ENCODE measurements at regions not wholly inside any gene's neighbourhood (a gene's known extent, or its start where the extent isn't known, plus 50 kb on each side); places are given as distances from the start of the nearest gene placed in this dataset.
"Not testable (repeated sequence)": the region's sequence is repeated elsewhere in the genome, so short reads cannot be mapped to it uniquely, and the experiment has no call there.

GRCh38 chr10:55801353-55801661, 559.8 kb downstream of the ZWINT start:
- intact Hi-C loops (cut with DNase I): no loop called here
- no peak for DNase-seq
- no peak for ATAC-seq (ENCODE audit: poor library complexity)

DNA sequence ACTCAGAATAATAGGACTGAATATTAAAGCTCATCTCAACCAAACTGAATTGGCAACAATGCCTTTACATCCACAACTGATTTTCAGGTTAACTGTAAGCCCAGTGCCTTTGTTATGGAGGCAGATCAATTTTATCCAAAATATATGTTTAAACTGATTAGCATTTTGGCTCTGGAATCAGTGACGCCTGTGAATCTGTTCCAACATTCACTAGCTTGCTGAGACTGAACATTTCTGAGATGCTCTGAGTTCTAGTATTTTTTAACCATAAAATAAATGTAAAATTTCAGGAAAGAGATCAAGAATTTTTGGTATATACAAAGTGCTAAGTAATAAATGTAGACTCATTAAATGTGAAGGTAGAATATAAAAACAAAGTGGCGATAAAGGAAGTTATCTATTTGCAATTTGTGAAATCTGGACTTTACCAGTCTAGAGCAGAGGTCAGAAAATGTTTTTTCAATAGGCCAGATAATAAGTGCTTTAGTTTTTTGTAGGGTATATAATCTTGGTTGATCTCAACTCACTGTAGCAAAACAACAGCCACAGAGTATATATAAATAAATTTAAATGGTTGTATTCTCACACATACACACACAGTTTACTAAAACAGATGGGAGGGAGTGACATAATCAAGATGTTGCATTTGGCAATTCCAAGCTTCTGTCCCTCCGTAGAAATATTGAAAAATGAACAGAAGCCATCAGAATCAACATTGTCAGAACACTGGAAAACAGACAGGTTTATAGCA, 560.3 kb downstream of the ZWINT start:
- ATAC-seq (ENCODE audit: poor library complexity) (no peak), DNase-seq (no peak)
- intact Hi-C loops (cut with DNase I): no loop called here

DNA sequence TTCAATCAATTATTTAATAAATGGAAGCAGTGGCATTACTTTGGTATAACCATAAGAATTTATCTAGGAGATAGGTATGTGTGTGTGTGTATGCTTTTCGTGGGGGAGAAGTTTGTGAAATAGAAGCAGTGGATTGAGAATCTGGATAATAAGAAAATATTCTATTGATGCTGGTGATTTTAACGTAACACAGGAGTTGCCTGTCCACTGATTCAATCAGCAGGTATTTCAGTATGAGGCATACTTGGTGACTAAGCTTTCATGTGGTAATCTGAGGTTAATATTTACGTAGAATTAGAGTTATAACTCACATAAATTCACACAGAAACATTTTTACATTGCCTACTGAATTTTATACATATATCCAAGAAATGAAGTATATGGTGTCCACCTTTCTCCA, 568.0 kb downstream of the ZWINT start:
- no peak for ATAC-seq (ENCODE audit: poor library complexity)
- DNase-seq: no peak
- intact Hi-C loops (cut with DNase I): no loop called here

- ATAC-seq (ENCODE audit: poor library complexity); DNase-seq; intact Hi-C loops (cut with DNase I): not testable (repeated sequence)
Observed at GRCh38 chr10:55790276-55790675, 570.8 kb downstream of the ZWINT start.

GRCh38 chr10:55786461-55787050, 574.5 kb downstream of the ZWINT start:
- DNase-seq (no peak), ATAC-seq (ENCODE audit: poor library complexity) (no peak)
- intact Hi-C loops (cut with DNase I): no loop called here

GRCh38 chr10:55782181-55782580, 578.9 kb downstream of the ZWINT start:
- ATAC-seq (ENCODE audit: poor library complexity): no peak
- no peak for DNase-seq
- intact Hi-C loops (cut with DNase I): no loop called here

GRCh38 chr10:55766212-55766611, 594.8 kb downstream of the ZWINT start:
- intact Hi-C loops (cut with DNase I): no loop called here
- DNase-seq (no peak), ATAC-seq (ENCODE audit: poor library complexity) (no peak)

GRCh38 chr10:55750458-55750857, 610.6 kb downstream of the ZWINT start:
- DNase-seq: no peak
- intact Hi-C loops (cut with DNase I): no loop called here
- ATAC-seq (ENCODE audit: poor library complexity): no peak

DNA sequence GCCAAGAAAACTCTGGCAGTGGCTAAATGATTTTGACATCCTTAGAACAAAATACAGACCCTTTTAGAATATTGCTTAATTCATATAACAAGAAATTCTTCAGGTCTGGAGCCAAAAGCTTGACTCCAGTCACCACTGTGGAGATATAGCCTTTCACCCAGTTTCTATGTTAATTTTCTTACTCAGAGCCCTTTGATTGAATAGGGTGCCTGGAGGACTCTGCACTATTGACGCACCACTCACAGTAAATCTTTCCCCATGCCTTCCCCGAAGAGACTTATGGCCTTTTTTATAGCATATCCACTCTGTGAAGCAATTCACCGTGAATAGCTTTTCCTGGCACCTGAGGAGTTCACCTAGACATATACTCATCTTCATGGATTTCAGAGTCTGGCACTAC, 613.8 kb downstream of the ZWINT start:
- intact Hi-C loops (cut with DNase I): no loop called here
- DNase-seq (no peak), ATAC-seq (ENCODE audit: poor library complexity) (no peak)

- ATAC-seq (ENCODE audit: poor library complexity) (no peak), DNase-seq (no peak)
- intact Hi-C loops (cut with DNase I): no loop called here
Observed at GRCh38 chr10:55746002-55746401, 615.1 kb downstream of the ZWINT start.

GRCh38 chr10:55742487-55742886, 618.6 kb downstream of the ZWINT start:
- intact Hi-C loops (cut with DNase I): no loop called here
- ATAC-seq (ENCODE audit: poor library complexity) (no peak), DNase-seq (no peak)

- ATAC-seq (ENCODE audit: poor library complexity); DNase-seq; intact Hi-C loops (cut with DNase I): not testable (repeated sequence)
Observed at GRCh38 chr10:55740767-55741166, 620.3 kb downstream of the ZWINT start.

GRCh38 chr10:55740110-55740509, 620.9 kb downstream of the ZWINT start:
- DNase-seq: no peak
- no peak for ATAC-seq (ENCODE audit: poor library complexity)

GRCh38 chr10:55734112-55734511, 626.9 kb downstream of the ZWINT start:
- ATAC-seq (ENCODE audit: poor library complexity) (no peak), DNase-seq (no peak)
- intact Hi-C loops (cut with DNase I): no loop called here

More at GRCh38 chr10:55740110-55740509, 620.9 kb downstream of the ZWINT start:
- intact Hi-C loops (cut with DNase I): no loop called here

- no peak for ATAC-seq (ENCODE audit: poor library complexity)
- DNase-seq: no peak
- intact Hi-C loops (cut with DNase I): no loop called here
Observed at GRCh38 chr10:55704950-55705349, 656.1 kb downstream of the ZWINT start.

DNA sequence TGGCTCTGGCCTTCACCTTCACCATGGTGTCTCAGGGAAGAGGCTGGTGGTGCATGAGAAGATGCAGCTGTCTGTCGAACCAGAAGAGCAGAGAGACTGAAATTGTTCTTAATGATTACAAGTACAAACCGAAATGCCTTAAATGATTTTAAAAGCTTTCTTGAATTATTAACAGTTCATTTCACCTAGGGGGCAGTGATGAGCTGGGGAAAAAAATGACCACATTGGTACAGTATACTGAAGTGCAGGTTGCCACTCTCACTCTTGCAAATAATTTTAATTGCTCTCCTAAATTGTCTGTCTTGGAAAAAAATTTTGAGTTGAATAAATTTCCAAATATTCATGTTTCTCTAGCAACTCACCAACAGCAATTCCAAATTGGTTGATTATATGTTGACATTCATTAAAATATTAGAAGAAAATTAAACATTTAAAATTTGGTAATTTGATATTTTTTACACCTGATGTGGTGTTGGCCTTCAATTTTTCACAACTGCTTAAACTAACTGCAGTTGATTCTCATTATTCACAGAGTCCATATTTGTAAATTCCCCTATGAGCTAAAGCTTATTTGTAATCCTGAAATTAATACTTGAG, 692.6 kb downstream of the ZWINT start:
- ATAC-seq (ENCODE audit: poor library complexity) (no peak), DNase-seq (no peak)
- intact Hi-C loops (cut with DNase I): no loop called here

GRCh38 chr10:55653531-55653930, 707.5 kb downstream of the ZWINT start:
- no peak for ATAC-seq (ENCODE audit: poor library complexity)
- intact Hi-C loops (cut with DNase I): no loop called here
- no peak for DNase-seq

DNA sequence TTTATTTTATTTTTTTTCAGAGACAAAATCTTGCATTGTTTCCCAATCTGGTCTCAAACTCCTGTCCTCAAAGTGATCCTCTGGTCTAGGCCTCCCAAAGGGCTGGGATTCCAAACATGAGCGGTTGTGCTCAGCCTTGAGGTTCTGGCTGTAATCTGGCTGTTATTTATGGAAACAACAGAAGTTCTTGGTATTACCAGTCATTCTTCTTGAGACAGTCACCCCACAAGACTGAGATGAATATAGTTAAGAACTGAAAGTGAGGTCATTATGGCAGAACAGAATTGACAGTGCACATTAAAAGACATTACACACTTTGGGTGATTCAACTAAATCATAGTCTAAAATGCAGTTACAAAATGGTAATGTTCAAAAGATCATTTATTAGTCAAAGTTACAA, 719.5 kb downstream of the ZWINT start:
- no peak for ATAC-seq (ENCODE audit: poor library complexity)
- no peak for DNase-seq
- intact Hi-C loops (cut with DNase I): no loop called here

- intact Hi-C loops (cut with DNase I): no loop called here
- DNase-seq (peak; percentile 58), ATAC-seq (ENCODE audit: poor library complexity) (peak; percentile 96)
Observed at GRCh38 chr10:55631071-55631654, 729.9 kb downstream of the ZWINT start.

DNA sequence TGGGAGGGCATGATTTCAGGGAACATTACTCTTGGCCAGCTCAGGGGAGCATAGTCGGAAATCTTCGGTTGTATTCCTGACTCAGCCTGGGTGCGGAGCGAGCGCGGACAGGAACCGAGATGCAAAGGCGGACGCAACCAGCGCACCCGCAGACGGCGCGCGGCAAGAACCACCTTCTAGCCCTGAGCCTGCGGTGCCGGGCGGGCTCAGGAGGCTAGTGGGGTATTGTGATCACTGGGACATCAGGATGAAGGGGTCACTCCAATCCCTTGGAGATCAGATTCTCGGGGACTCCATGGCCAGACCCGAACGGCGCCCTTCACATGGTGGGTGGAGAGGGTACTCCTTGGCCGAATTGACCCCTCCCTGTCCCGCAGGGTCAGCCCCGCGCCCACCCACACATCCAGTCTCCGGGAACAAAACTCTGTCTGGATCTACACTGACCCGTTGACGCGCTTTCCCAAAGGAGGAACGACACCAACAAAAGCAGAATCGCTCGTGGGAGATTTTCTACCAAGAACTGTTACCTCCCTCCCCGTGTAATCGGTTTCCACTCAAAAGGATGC, 730.5 kb downstream of the ZWINT start:
- intact Hi-C loops (cut with DNase I): no loop called here
- peak; percentile 35 for DNase-seq
- peak; percentile 53 for ATAC-seq (ENCODE audit: poor library complexity)

Data from Right ventricle myocardium superior (tissue), 1 donor.